HepG2 (cell line): ENCODE measurements at regions not wholly inside any gene's neighbourhood (a gene's known extent, or its start where the extent isn't known, plus 50 kb on each side); places are given as distances from the start of the nearest gene placed in this dataset.

ENCODE experiments used
- ATAC-seq: fragments of 200-7000 bp; cut with Tn5 transposase; 3 replicates; pipeline ENCODE4 v1.9.1; 2020; ENCODE audit warnings: mild to moderate bottlenecking, moderate library complexity
- BruUV-seq: library from RNA; stranded (reverse); fragments of 400-500 nt; replicated peaks from 2 replicates; lab custom pipeline; 2021; lab: Mats Ljungman, UMichigan
- CTCF ChIA-PET: fragments of 300-600 bp; formaldehyde crosslinking; extraction: SDS; loops from one replicate; lab custom pipeline; 2021; ENCODE audit warnings: low total read pairs, inconsistent platforms, low intra/inter-chr PET ratio; lab: Yijun Ruan, JAX
- POLR2A ChIA-PET: fragments of 350-600 bp; sonication (Branson Sonifier 250); formaldehyde crosslinking; loops from one replicate; lab custom pipeline; 2020; ENCODE audit warnings: antibody characterized with exemption, inconsistent platforms; lab: Yijun Ruan, JAX
- DNase-seq: peaks from one replicate; pipeline ENCODE4 v3.0.0-alpha.2; 2015; ENCODE audit warnings: low spot score
- FAIRE-seq: peaks from 3 replicates; lab custom pipeline; 2011; peaks lifted over from hg19 to GRCh38; lab: Jason Lieb, UNC
- H2AFZ ChIP-seq: one replicate; pipeline ENCODE4 v1.6.1; 2011; ENCODE audit warnings: low read length, inconsistent platforms
- H3K27ac ChIP-seq: fragments of 300-600 bp; 3 replicates; pipeline ENCODE4 v1.8.0; 2011; ENCODE audit warnings: mixed run types, mild to moderate bottlenecking, mixed read lengths, low read length, inconsistent platforms; ENCODE audit not compliant: insufficient read depth; ENCODE audit errors: extremely low read length
- H3K27me3 ChIP-seq, 2 experiments: fragments of 200-600 bp in 1 of 2; 2 replicates in 1 of 2; 3 replicates in 1 of 2; pipeline versions ENCODE4 v1.6.0 to v1.8.0; 2011; ENCODE audit warnings: low read length in 2 of 2, mild to moderate bottlenecking in 2 of 2, moderate library complexity in 2 of 2, inconsistent platforms in 1 of 2; ENCODE audit not compliant: insufficient read depth in 2 of 2, control insufficient read depth in 1 of 2
- H3K36me3 ChIP-seq, 2 experiments: fragments of 200-600 bp in 1 of 2; replicated peaks in 1 of 2; 2 replicates in 1 of 2; 3 replicates in 1 of 2; pipeline versions ENCODE4 v1.5.1 to v1.8.0; 2011; ENCODE audit warnings: low read length in 2 of 2, inconsistent platforms in 1 of 2; ENCODE audit not compliant: insufficient read depth in 2 of 2, control insufficient read depth in 1 of 2
- H3K4me1 ChIP-seq: 2 replicates; pipeline ENCODE4 v1.5.1; 2012; ENCODE audit warnings: low read length, inconsistent platforms; ENCODE audit not compliant: insufficient read depth
- H3K4me2 ChIP-seq: 2 replicates; pipeline ENCODE4 v1.6.0; 2011; ENCODE audit warnings: low read depth, low read length, inconsistent platforms
- H3K4me3 ChIP-seq, 3 experiments: fragments of 200-600 bp in 1 of 3; sonication (generic), shearing (Covaris generic) in 1 of 3; replicated peaks in 1 of 3; 2 replicates each; pipeline ENCODE4 v1.5.1; 2011 to 2016; ENCODE audit warnings: low read length in 3 of 3, inconsistent platforms in 2 of 3, low read depth in 2 of 3, mild to moderate bottlenecking in 2 of 3, control low read depth in 1 of 3, mixed read lengths in 1 of 3; ENCODE audit not compliant: insufficient read depth in 1 of 3
- H3K79me2 ChIP-seq: one replicate; pipeline ENCODE4 v1.6.1; 2011; ENCODE audit warnings: low read length, inconsistent platforms; ENCODE audit not compliant: insufficient read depth
- H3K9ac ChIP-seq: 2 replicates; pipeline ENCODE4 v1.6.0; 2011; ENCODE audit warnings: mild to moderate bottlenecking, low read depth, low read length, inconsistent platforms; ENCODE audit not compliant: insufficient read depth
- H3K9me3 ChIP-seq: 2 replicates; pipeline ENCODE4 v1.5.1; 2012; ENCODE audit warnings: mild to moderate bottlenecking, low read length
- H4K20me1 ChIP-seq: 2 replicates; pipeline ENCODE4 v1.6.0; 2011; ENCODE audit warnings: inconsistent platforms, mild to moderate bottlenecking, low read length, moderate library complexity; ENCODE audit not compliant: insufficient read depth
- AGO2 ChIP-seq: fragments of 200-400 bp; formaldehyde crosslinking; optimal IDR thresholded peaks from 2 replicates; pipeline ENCODE3; 2017; ENCODE audit warnings: mild to moderate bottlenecking, low read depth, low read length, moderate library complexity
- ARNTL ChIP-seq: sonication (generic); formaldehyde crosslinking; IDR thresholded peaks from 2 replicates; pipeline ENCODE4 v1.4.0; 2020; ENCODE audit warnings: mild to moderate bottlenecking, missing genetic modification reagents
- BATF2 ChIP-seq: sonication (generic); formaldehyde crosslinking; IDR thresholded peaks from 2 replicates; pipeline ENCODE4 v1.8.0; 2022; ENCODE audit warnings: mild to moderate bottlenecking, missing genetic modification reagents, moderate library complexity
- ELK4 ChIP-seq: sonication (generic); formaldehyde crosslinking; IDR thresholded peaks from 2 replicates; pipeline ENCODE4 v1.9.0; 2021; ENCODE audit warnings: missing genetic modification reagents, borderline replicate concordance
- HHEX ChIP-seq: IDR thresholded peaks from 2 replicates; pipeline ENCODE4 v1.6.1; 2016; ENCODE audit warnings: control low read depth
- KLF13 ChIP-seq: sonication (generic); formaldehyde crosslinking; IDR thresholded peaks from 2 replicates; pipeline ENCODE4 v1.4.0; 2020; ENCODE audit warnings: mild to moderate bottlenecking, missing genetic modification reagents
- MAFK ChIP-seq, 2 experiments: IDR thresholded peaks in 1 of 2; conservative IDR thresholded peaks in 1 of 2; 2 replicates each; pipeline ENCODE4 v1.6.1; 2011; ENCODE audit warnings: improper control_type of control experiment in 2 of 2, low read length in 2 of 2
- MTA3 ChIP-seq: sonication (generic); formaldehyde crosslinking; IDR thresholded peaks from 2 replicates; pipeline ENCODE4 v1.4.0; 2020; ENCODE audit warnings: missing genetic modification reagents
- NFAT5 ChIP-seq: sonication (generic); formaldehyde crosslinking; IDR thresholded peaks from 2 replicates; pipeline ENCODE4 v1.4.0; 2020; ENCODE audit warnings: missing genetic modification reagents
- ZNF180 ChIP-seq: sonication (generic); formaldehyde crosslinking; IDR thresholded peaks from 2 replicates; pipeline ENCODE4 v1.4.0; 2020; ENCODE audit warnings: low read depth, missing genetic modification reagents, borderline replicate concordance
- ZNF598 ChIP-seq: sonication (generic); formaldehyde crosslinking; IDR thresholded peaks from 2 replicates; pipeline ENCODE4 v1.5.1; 2020; ENCODE audit warnings: mild to moderate bottlenecking, missing genetic modification reagents, borderline replicate concordance
- ZNF619 ChIP-seq: sonication (generic); formaldehyde crosslinking; IDR thresholded peaks from 2 replicates; pipeline ENCODE4 v1.4.0; 2020; ENCODE audit warnings: mild to moderate bottlenecking, missing genetic modification reagents
- ZNF839 ChIP-seq: sonication (generic); formaldehyde crosslinking; IDR thresholded peaks from 2 replicates; pipeline ENCODE4 v1.4.0; 2020; ENCODE audit warnings: missing genetic modification reagents, mild to moderate bottlenecking, borderline replicate concordance
- WGBS: methylation state at CpG from one replicate; pipeline ENCODE4 v1.1.6; 2017; ENCODE audit warnings: low lambda C conversion rate; 5-methylcytosine and 5-hydroxymethylcytosine counted together
- in situ Hi-C: cut with HindIII; loops from 2 replicates; pipeline ENCODE4 v1.10.0; 2017; ENCODE audit warnings: low pct_unique_long_range_greater_than_20kb; ENCODE audit not compliant: extremely low pct_ligation_motif_present
- intact Hi-C: fragments of 100-400 bp; cut with micrococcal nuclease; formaldehyde crosslinking; loops from one replicate; pipeline ENCODE4 v1.10.0; 2022; ENCODE audit not compliant: unreplicated experiment

GRCh38 chr12:91344408-91344807 lies 161.8 kb upstream of the DCN start:
- FAIRE-seq = no peak
- WGBS = 8% methylated on average over 2 of the region's 2 CpGs
- H3K4me1 ChIP-seq = no peaks in the 10 kb centered on the region
- H3K27me3 ChIP-seq = no peaks in the 10 kb centered on the region
- ChIA-PET CTCF (no interaction called here), POLR2A (no interaction called here)
- intact Hi-C loops = no loop called here
- TF ChIP-seq ZNF180 (no peak), MAFK (conservative IDR thresholded peaks at IDR 0.05 in 1 of 2, IDR thresholded peaks at IDR 0.05 in 1 of 2; ENCODE audit: low read length in 2 of 2) (no peak), ZNF598 (CRISPR knock-in tag) (no peak), KLF13 (no peak), ARNTL (CRISPR knock-in tag) (no peak), NFAT5 (CRISPR knock-in tag) (no peak), AGO2 (no peak), MTA3 (CRISPR knock-in tag) (no peak), ELK4 (CRISPR knock-in tag) (no peak), HHEX (no peak), BATF2 (CRISPR knock-in tag) (no peak), ZNF839 (CRISPR knock-in tag) (no peak), ZNF619 (CRISPR knock-in tag) (no peak)
- H2AFZ ChIP-seq = no peak overlapping the region
- H4K20me1 ChIP-seq = no peaks in the 10 kb centered on the region
- H3K4me2 ChIP-seq = no peak overlapping the region
- H3K36me3 ChIP-seq = no peaks in the 10 kb centered on the region
- H3K27ac ChIP-seq = no peak overlapping the region
- H3K4me3 ChIP-seq = no peak overlapping the region
- no TSS peak for BruUV-seq
- no peak overlapping the region for H3K9ac ChIP-seq
- in situ Hi-C loops = loop anchor here (25.0 kb wide), 1 partner anchor 382 kb away; the partner anchor contains the start of gene CCER1
- H3K9me3 ChIP-seq = no peaks in the 10 kb centered on the region
- no peak for ATAC-seq
- no peaks in the 10 kb centered on the region for H3K79me2 ChIP-seq
- DNase-seq = no peak
